Neural cell (in vitro differentiated cells): ENCODE measurements at regions not wholly inside any gene's neighbourhood (a gene's known extent, or its start where the extent isn't known, plus 50 kb on each side); places are given as distances from the start of the nearest gene placed in this dataset.

Experiments
- H2AFZ ChIP-seq: fragments of 200-600, 300-800 bp; sonication (generic), shearing (Covaris generic); 2 replicates; pipeline ENCODE4 v1.6.0; 2014; ENCODE audit warnings: low read depth, mild to moderate bottlenecking, antibody characterized with exemption, low read length, moderate library complexity
- H3F3A ChIP-seq: fragments of 200-600 bp; shearing (Covaris generic); 2 replicates; pipeline ENCODE4 v1.6.1; 2016; ENCODE audit warnings: mild to moderate bottlenecking, moderate library complexity, mixed read lengths, antibody characterized with exemption, low read length; ENCODE audit not compliant: insufficient read depth, poor library complexity, severe bottlenecking
- H3K27ac ChIP-seq: fragments of 200-600, 300-800 bp; sonication (generic), shearing (Covaris generic); 2 replicates; pipeline ENCODE4 v1.5.1; 2014; ENCODE audit warnings: mild to moderate bottlenecking, low read length, moderate library complexity
- H3K27me3 ChIP-seq: fragments of 300-800, 200-600 bp; sonication (generic), shearing (Covaris generic); 2 replicates; pipeline ENCODE4 v1.6.0; 2014; ENCODE audit warnings: mild to moderate bottlenecking, low read depth, low read length, moderate library complexity; ENCODE audit not compliant: insufficient read depth
- H3K36me3 ChIP-seq: fragments of 300-800, 200-600 bp; sonication (generic), shearing (Covaris generic); 2 replicates; pipeline ENCODE4 v1.5.1; 2014; ENCODE audit warnings: mild to moderate bottlenecking, antibody characterized with exemption, low read length, moderate library complexity; ENCODE audit not compliant: insufficient read depth
- H3K4me2 ChIP-seq: fragments of 300-800, 200-600 bp; sonication (generic), shearing (Covaris generic); 2 replicates; pipeline ENCODE4 v1.6.0; 2014; ENCODE audit warnings: mild to moderate bottlenecking, low read length
- H3K4me3 ChIP-seq: fragments of 300-800, 200-600 bp; sonication (generic), shearing (Covaris generic); 2 replicates; pipeline ENCODE4 v1.5.1; 2014; ENCODE audit warnings: mild to moderate bottlenecking, low read length, moderate library complexity
- H3K79me2 ChIP-seq: fragments of 200-600 bp; shearing (Covaris generic); replicated peaks from 2 replicates; pipeline ENCODE4 v1.6.0; 2014; ENCODE audit warnings: mild to moderate bottlenecking, low read length, moderate library complexity; ENCODE audit not compliant: insufficient read depth
- H3K9ac ChIP-seq: fragments of 300-800, 200-600 bp; sonication (generic), shearing (Covaris generic); 2 replicates; pipeline ENCODE4 v1.6.1; 2016; ENCODE audit warnings: mild to moderate bottlenecking, low read length, mixed read lengths
- H3K9me2 ChIP-seq: fragments of 200-600 bp; shearing (Covaris generic); 2 replicates; pipeline ENCODE4 v1.6.1; 2016; ENCODE audit warnings: mild to moderate bottlenecking, low read length, mixed read lengths; ENCODE audit not compliant: insufficient read depth
- H3K9me3 ChIP-seq: fragments of 200-600, 300-800 bp; sonication (generic), shearing (Covaris generic); 2 replicates; pipeline ENCODE4 v1.6.1; 2016; ENCODE audit warnings: mild to moderate bottlenecking, mixed run types, low read length, moderate library complexity, mixed read lengths
- H4K20me1 ChIP-seq: fragments of 200-600 bp; shearing (Covaris generic); 2 replicates; pipeline ENCODE4 v1.6.1; 2016; ENCODE audit warnings: mild to moderate bottlenecking, mixed run types; ENCODE audit not compliant: insufficient read depth
- EP300 ChIP-seq: fragments of 450-650 bp; conservative IDR thresholded peaks from 2 replicates; pipeline ENCODE4 v1.6.1; 2014; ENCODE audit warnings: antibody characterized with exemption, mild to moderate bottlenecking, moderate library complexity; ENCODE audit not compliant: poor library complexity, severe bottlenecking
- EZH2 ChIP-seq: fragments of 200-600, 300-800 bp; shearing (Covaris generic), sonication (generic); IDR thresholded peaks from 2 replicates; pipeline ENCODE4 v1.6.1; 2014; ENCODE audit warnings: antibody characterized with exemption, low read length, borderline replicate concordance, mild to moderate bottlenecking; ENCODE audit not compliant: insufficient read depth, poor library complexity, severe bottlenecking
- MXI1 ChIP-seq: fragments of 450-650 bp; conservative IDR thresholded peaks from 2 replicates; pipeline ENCODE4 v1.6.1; 2014; ENCODE audit warnings: antibody characterized with exemption, mild to moderate bottlenecking; ENCODE audit not compliant: poor library complexity, severe bottlenecking
- POLR2AphosphoS5 ChIP-seq: IDR thresholded peaks from 2 replicates; pipeline ENCODE4 v1.6.1; 2012
- RAD21 ChIP-seq: fragments of 450-650 bp; conservative IDR thresholded peaks from 2 replicates; pipeline ENCODE4 v1.6.1; 2014; ENCODE audit warnings: antibody characterized with exemption, mild to moderate bottlenecking, moderate library complexity
- REST ChIP-seq: IDR thresholded peaks from 2 replicates; pipeline ENCODE4 v1.6.1; 2012; ENCODE audit warnings: borderline replicate concordance
- SMC3 ChIP-seq: fragments of 450-650 bp; conservative IDR thresholded peaks from 2 replicates; pipeline ENCODE4 v1.6.1; 2014; ENCODE audit warnings: antibody characterized with exemption, mild to moderate bottlenecking, moderate library complexity; ENCODE audit not compliant: poor library complexity
- TAF1 ChIP-seq: IDR thresholded peaks from 2 replicates; pipeline ENCODE4 v1.6.1; 2012; ENCODE audit warnings: low read depth
- TF ChIP-seq, protein P1 (sequence below): fragments of 450-650 bp; IDR thresholded peaks from 2 replicates; pipeline ENCODE4 v1.5.1; 2014; ENCODE audit warnings: antibody characterized with exemption, mild to moderate bottlenecking, moderate library complexity; ENCODE audit not compliant: poor library complexity, severe bottlenecking

- Histone ChIP-seq H3K36me3 (no peaks in the 10 kb centered on the region), H3F3A (no peaks in the 10 kb centered on the region), H2AFZ (no peak overlapping the region), H3K4me3 (no peak overlapping the region), H3K27me3 (no peaks in the 10 kb centered on the region), H3K79me2 (no peaks in the 10 kb centered on the region), H4K20me1 (no peaks in the 10 kb centered on the region), H3K27ac (no peak overlapping the region), H3K4me2 (no peak overlapping the region), H3K9me3 (no peaks in the 10 kb centered on the region), H3K9me2 (no peaks in the 10 kb centered on the region), H3K9ac (no peak overlapping the region)
- no peak for TF ChIP-seq REST
- no peak for TF ChIP-seq TAF1
- no peak for TF ChIP-seq POLR2AphosphoS5
- TF ChIP-seq MXI1, result no peak
- TF ChIP-seq, protein P1, sequence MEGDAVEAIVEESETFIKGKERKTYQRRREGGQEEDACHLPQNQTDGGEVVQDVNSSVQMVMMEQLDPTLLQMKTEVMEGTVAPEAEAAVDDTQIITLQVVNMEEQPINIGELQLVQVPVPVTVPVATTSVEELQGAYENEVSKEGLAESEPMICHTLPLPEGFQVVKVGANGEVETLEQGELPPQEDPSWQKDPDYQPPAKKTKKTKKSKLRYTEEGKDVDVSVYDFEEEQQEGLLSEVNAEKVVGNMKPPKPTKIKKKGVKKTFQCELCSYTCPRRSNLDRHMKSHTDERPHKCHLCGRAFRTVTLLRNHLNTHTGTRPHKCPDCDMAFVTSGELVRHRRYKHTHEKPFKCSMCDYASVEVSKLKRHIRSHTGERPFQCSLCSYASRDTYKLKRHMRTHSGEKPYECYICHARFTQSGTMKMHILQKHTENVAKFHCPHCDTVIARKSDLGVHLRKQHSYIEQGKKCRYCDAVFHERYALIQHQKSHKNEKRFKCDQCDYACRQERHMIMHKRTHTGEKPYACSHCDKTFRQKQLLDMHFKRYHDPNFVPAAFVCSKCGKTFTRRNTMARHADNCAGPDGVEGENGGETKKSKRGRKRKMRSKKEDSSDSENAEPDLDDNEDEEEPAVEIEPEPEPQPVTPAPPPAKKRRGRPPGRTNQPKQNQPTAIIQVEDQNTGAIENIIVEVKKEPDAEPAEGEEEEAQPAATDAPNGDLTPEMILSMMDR, result no peak
- TF ChIP-seq SMC3, result no peak
- no peak for TF ChIP-seq EP300
- no peak for TF ChIP-seq EZH2
Measured at GRCh38 chr18:38042211-38042890, 476.8 kb upstream of the CELF4 start.

DNA sequence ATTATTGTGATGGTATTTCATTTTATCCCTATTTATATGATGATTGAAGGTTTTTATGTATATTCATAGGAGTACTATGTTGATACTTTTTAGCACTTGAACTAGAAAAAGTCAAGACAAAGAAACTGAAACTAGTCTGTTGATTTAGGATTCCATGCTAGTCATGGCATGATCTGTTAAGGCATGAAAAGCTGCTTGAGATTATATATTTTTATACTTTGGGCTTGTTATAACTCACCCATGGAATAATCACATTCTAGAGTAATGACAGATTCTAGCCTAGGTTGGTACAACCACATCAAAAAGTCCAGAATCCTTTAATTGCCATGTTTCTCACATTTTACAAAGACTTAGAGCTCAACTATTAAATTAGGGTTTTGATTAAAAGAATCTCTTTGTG lies 472.6 kb upstream of the CELF4 start:
- H3K9me3 ChIP-seq, result no peaks in the 10 kb centered on the region
- H4K20me1 ChIP-seq, result no peaks in the 10 kb centered on the region
- no peak overlapping the region for H3K4me2 ChIP-seq
- no peaks in the 10 kb centered on the region for H3K9me2 ChIP-seq
- no peak overlapping the region for H3K27ac ChIP-seq
- TF ChIP-seq EZH2, result no peak
- TF ChIP-seq, protein P1, result no peak
- TF ChIP-seq RAD21, result no peak
- TF ChIP-seq TAF1, result no peak
- no peak for TF ChIP-seq SMC3
- TF ChIP-seq MXI1, result no peak
- no peak for TF ChIP-seq POLR2AphosphoS5
- TF ChIP-seq EP300, result no peak
- no peak for TF ChIP-seq REST
- H3K27me3 ChIP-seq, result no peaks in the 10 kb centered on the region
- H2AFZ ChIP-seq, result no peak overlapping the region
- no peaks in the 10 kb centered on the region for H3K36me3 ChIP-seq
- H3K9ac ChIP-seq, result no peak overlapping the region
- no peaks in the 10 kb centered on the region for H3K79me2 ChIP-seq
- H3K4me3 ChIP-seq, result no peak overlapping the region
- no peaks in the 10 kb centered on the region for H3F3A ChIP-seq
